SK-N-SH treated with all-trans-retinoic acid at 6 μM for 48 hours (cell line): ENCODE measurements at regions not wholly inside any gene's neighbourhood (a gene's known extent, or its start where the extent isn't known, plus 50 kb on each side); places are given as distances from the start of the nearest gene placed in this dataset.

Experiments
- CREB5 ChIP-seq: fragments of 250-450 bp; sonication (Bioruptor Pico); IDR thresholded peaks from 2 replicates; pipeline ENCODE4 v1.5.1; 2020; ENCODE audit warnings: low read depth, mild to moderate bottlenecking, moderate library complexity
- CSDC2 ChIP-seq: fragments of 250-450 bp; sonication (Bioruptor Pico); IDR thresholded peaks from 2 replicates; pipeline ENCODE4 v1.5.0; 2020; ENCODE audit warnings: mild to moderate bottlenecking, moderate library complexity
- CSRNP3 ChIP-seq: fragments of 250-450 bp; sonication (Bioruptor Pico); IDR thresholded peaks from 2 replicates; pipeline ENCODE4 v1.5.1; 2021; ENCODE audit warnings: mild to moderate bottlenecking, moderate library complexity
- POU6F1 ChIP-seq: fragments of 250-450 bp; sonication (Bioruptor Pico); IDR thresholded peaks from 2 replicates; pipeline ENCODE4 v1.8.0; 2021; ENCODE audit warnings: low read depth, mild to moderate bottlenecking, moderate library complexity, borderline replicate concordance
- PPARA ChIP-seq: fragments of 250-450 bp; sonication (Bioruptor Pico); IDR thresholded peaks from 2 replicates; pipeline ENCODE4 v1.5.0; 2020; ENCODE audit warnings: mild to moderate bottlenecking, borderline replicate concordance
- SNAI2 ChIP-seq: fragments of 250-450 bp; sonication (Bioruptor Pico); IDR thresholded peaks from 2 replicates; pipeline ENCODE4 v1.5.0; 2020; ENCODE audit warnings: mild to moderate bottlenecking, moderate library complexity
- TCF4 ChIP-seq: fragments of 250-450 bp; sonication (Bioruptor Pico); IDR thresholded peaks from 2 replicates; pipeline ENCODE4 v1.8.0; 2021; ENCODE audit warnings: mild to moderate bottlenecking, moderate library complexity, borderline replicate concordance
- TOX ChIP-seq: fragments of 250-450 bp; sonication (Bioruptor Pico); IDR thresholded peaks from 2 replicates; pipeline ENCODE4 v1.8.0; 2021; ENCODE audit warnings: mild to moderate bottlenecking, moderate library complexity, borderline replicate concordance
- TSHZ2 ChIP-seq: fragments of 250-450 bp; sonication (Bioruptor Pico); IDR thresholded peaks from 2 replicates; pipeline ENCODE4 v1.5.0; 2020; ENCODE audit warnings: mild to moderate bottlenecking, moderate library complexity
- ZFP3 ChIP-seq: fragments of 250-450 bp; sonication (Bioruptor Pico); IDR thresholded peaks from 2 replicates; pipeline ENCODE4 v1.5.0; 2020; ENCODE audit warnings: mild to moderate bottlenecking, moderate library complexity
- ZNF70 ChIP-seq: fragments of 450-650 bp; formaldehyde crosslinking; IDR thresholded peaks from 2 replicates; pipeline ENCODE4 v1.5.0; 2020; ENCODE audit warnings: mild to moderate bottlenecking, moderate library complexity
- ZNF8 ChIP-seq: fragments of 450-650 bp; formaldehyde crosslinking; IDR thresholded peaks from 2 replicates; pipeline ENCODE4 v1.5.0; 2020; ENCODE audit warnings: mild to moderate bottlenecking, moderate library complexity
- TF ChIP-seq, protein P1 (sequence below): fragments of 250-450 bp; sonication (Bioruptor Pico); IDR thresholded peaks from 2 replicates; pipeline ENCODE4 v1.8.0; 2020; ENCODE audit warnings: mild to moderate bottlenecking, moderate library complexity, borderline replicate concordance

- TF ChIP-seq CSRNP3 (CRISPR knock-in tag) (no peak), PPARA (CRISPR knock-in tag) (no peak), ZNF70 (CRISPR knock-in tag) (no peak), CSDC2 (CRISPR knock-in tag) (no peak), CREB5 (CRISPR knock-in tag) (no peak), TOX (CRISPR knock-in tag) (no peak), TSHZ2 (CRISPR knock-in tag) (no peak), ZNF8 (CRISPR knock-in tag) (no peak), TCF4 (CRISPR knock-in tag) (no peak), POU6F1 (CRISPR knock-in tag) (no peak), SNAI2 (CRISPR knock-in tag) (no peak), ZFP3 (CRISPR knock-in tag) (no peak)
- TF ChIP-seq, protein P1, sequence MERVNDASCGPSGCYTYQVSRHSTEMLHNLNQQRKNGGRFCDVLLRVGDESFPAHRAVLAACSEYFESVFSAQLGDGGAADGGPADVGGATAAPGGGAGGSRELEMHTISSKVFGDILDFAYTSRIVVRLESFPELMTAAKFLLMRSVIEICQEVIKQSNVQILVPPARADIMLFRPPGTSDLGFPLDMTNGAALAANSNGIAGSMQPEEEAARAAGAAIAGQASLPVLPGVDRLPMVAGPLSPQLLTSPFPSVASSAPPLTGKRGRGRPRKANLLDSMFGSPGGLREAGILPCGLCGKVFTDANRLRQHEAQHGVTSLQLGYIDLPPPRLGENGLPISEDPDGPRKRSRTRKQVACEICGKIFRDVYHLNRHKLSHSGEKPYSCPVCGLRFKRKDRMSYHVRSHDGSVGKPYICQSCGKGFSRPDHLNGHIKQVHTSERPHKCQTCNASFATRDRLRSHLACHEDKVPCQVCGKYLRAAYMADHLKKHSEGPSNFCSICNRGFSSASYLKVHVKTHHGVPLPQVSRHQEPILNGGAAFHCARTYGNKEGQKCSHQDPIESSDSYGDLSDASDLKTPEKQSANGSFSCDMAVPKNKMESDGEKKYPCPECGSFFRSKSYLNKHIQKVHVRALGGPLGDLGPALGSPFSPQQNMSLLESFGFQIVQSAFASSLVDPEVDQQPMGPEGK (CRISPR knock-in tag) = no peak
Observed at GRCh38 chr16:77650761-77651160, 71.6 kb upstream of the NUDT7 start.
